ENCODE measurements at regions not wholly inside any gene's neighbourhood (a gene's known extent, or its start where the extent isn't known, plus 50 kb on each side); places are given as distances from the start of the nearest gene placed in this dataset.

DNA sequence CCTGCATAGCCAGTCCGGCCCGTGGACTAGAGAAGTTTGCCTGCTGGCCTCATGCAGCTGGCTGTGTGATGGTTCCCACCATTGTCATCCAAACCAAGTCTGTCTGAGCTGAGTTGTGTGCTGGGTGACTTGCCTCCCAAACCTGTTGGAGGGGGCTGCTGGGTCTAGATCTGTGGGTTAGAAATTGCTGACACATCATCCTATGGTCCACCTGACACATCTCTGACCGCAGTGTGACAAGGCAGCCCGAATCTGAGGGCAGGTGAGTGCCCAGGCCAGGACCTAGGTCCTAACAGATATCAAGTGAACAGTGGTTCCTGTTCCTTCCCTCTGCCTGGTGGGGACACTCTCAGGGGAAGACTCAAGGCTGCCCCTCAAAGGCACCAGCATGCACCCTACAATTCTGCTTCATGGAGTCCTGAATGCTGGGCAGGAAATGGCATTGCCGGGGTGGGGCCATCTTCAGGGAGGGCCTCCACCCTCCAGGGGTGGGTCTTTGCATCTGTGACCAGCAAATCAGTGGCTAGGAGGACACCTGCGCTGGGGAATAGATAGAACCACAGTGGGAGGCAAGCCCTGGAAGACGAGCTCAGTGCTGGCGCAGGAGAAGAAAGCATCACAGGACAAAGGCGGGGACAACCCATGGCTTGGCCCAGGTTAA is 117.9 kb upstream of the ID2 start:
- peaks cover 2% of the 10 kb centered on the region; the same call in 1 of the 2 replicates for H3K9me3 ChIP-seq (replicated peaks)
- no peaks in the 10 kb centered on the region for H3K27me3 ChIP-seq (replicated peaks)
- no peaks in the 10 kb centered on the region for H3K36me3 ChIP-seq
- DNase-seq (ENCODE audit: low read depth in 1 of 2, low spot score in 2 of 2): no peak
- no peaks in the 10 kb centered on the region for H3K4me1 ChIP-seq (replicated peaks)
- H3K27ac ChIP-seq: no peak overlapping the region
- no peak overlapping the region for H3K4me3 ChIP-seq

DNA sequence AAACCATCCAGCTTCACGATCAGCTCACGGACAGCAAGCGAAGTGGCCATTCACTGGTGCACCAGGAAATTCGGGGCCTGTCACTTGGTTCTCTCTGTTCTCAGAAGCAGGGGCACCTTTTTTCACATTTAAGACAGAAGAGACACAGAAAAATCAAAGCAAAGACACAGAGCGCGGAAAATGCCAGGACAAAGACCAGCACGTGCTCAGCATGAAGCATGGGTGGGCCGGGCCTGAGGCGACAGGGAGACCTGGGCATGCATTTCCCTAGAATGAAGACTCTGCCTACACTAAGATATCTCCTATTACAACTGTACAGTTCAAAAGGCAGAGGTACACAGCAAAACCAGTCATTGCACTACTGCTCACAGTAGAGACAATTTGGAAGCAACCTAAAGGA is 117.4 kb upstream of the ID2 start:
- Histone ChIP-seq H3K4me1 (replicated peaks) (no peaks in the 10 kb centered on the region), H3K4me3 (no peak overlapping the region), H3K27ac (no peak overlapping the region), H3K27me3 (replicated peaks) (no peaks in the 10 kb centered on the region), H3K9me3 (replicated peaks) (no peaks in the 10 kb centered on the region; the same call in 1 of the 2 replicates), H3K36me3 (no peaks in the 10 kb centered on the region)
- DNase-seq (ENCODE audit: low read depth in 1 of 2, low spot score in 2 of 2): no peak

DNA sequence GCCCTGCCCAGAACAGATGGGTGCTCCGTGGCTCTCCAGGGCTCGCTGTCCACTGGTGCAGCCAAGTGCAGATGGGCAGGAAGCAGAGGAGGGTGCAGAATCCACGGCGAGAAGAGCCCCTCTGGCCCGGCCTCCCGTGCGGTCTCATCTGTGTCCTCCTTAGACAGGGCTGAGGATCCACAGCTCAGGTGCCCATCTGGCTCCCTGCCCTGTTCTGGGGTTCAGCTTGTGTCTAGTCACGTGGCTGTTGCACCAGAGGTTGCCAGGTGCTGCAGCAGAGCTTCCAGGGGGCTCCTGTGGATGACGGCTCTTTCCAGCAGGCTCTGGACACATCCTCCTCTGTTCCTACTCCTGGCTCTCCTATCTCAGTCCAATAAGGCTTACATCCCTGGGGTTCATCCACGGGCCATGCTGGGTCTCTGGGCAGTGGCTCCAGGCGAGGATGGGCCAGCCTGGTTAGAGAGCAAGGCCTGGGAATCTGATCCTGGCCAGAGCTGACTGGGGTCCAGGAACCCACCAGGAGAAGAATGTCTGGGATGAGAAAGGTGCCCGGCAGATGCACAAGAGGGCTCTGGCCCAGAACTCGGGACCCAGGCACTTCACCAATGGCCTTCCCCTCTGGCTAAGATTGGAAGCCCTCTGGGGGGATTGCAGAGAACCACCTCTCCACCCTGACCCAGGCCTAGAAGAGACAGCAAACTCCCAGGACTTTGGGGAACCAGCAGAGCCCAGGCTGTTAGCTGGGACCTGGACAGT is 116.3 kb upstream of the ID2 start:
- H3K27ac ChIP-seq: no peak overlapping the region
- no peaks in the 10 kb centered on the region for H3K36me3 ChIP-seq
- no peak overlapping the region for H3K4me3 ChIP-seq
- H3K27me3 ChIP-seq (replicated peaks): no peaks in the 10 kb centered on the region
- no peak for DNase-seq (ENCODE audit: low read depth in 1 of 2, low spot score in 2 of 2)
- no peaks in the 10 kb centered on the region; the same call in 1 of the 2 replicates for H3K9me3 ChIP-seq (replicated peaks)
- H3K4me1 ChIP-seq (replicated peaks): no peaks in the 10 kb centered on the region

DNA sequence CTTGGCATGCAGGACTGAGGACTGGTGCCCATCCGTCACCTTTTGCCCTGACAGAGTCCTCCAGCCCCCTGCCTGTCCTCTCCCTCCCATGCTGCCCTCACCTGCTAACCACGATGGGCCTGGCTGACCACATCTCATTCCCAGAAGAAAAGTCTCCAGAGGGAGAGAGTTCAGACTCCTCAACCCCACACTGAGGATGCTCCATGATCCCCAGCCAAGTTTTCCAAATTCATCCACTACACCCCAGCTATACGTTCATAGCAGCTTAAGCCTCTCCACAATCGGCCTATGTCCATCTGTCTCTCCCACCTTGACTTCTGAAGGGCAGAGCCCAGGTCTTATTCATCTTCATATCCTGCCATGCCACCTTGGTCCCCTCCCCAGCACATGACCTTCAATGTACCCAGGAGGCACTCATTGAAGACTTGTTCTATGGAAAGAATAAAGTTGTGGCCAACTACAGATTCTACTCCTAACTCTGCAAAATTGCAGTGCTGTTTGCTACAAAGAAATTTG is 115.6 kb upstream of the ID2 start:
- H3K9me3 ChIP-seq (replicated peaks): no peaks in the 10 kb centered on the region; the same call in 1 of the 2 replicates
- H3K36me3 ChIP-seq: no peaks in the 10 kb centered on the region
- no peak for DNase-seq (ENCODE audit: low read depth in 1 of 2, low spot score in 2 of 2)
- H3K27ac ChIP-seq: no peak overlapping the region
- H3K4me3 ChIP-seq: no peak overlapping the region
- H3K4me1 ChIP-seq (replicated peaks): no peaks in the 10 kb centered on the region
- no peaks in the 10 kb centered on the region for H3K27me3 ChIP-seq (replicated peaks)

DNA sequence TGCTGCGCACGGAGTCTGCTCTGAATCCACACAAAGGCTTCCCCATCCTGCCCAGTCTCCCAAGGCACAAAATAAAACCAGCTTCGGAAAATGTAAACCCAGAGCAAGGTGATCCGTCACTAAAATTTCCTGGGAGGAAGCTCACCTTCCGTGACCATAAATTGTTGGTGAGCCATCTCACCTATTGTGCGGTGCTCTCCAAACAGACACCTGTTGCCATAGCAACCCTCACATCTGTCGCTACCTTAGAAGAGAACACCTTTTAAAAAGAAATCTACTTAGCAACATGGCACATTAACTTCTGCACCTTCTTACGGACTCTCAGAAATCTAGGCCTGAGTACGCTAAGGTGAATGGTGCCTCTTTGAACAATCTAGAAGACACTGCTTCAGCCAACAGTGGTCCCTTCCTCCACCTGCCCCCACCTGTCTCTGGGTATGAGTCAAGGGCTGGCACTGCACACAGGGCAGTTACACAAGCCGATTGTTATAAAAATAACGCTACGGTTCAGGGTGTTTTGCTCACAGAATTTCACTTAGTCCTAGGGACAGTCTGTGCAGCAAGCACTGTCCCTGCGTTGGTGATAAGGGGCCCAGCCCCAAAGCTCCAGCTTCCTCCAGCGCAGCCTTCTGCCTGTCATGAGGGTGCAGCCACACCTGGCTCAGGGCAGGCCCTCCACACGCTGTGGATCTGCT is 114.9 kb upstream of the ID2 start:
- DNase-seq (ENCODE audit: low read depth in 1 of 2, low spot score in 2 of 2): no peak
- H3K9me3 ChIP-seq (replicated peaks): no peaks in the 10 kb centered on the region; the same call in 1 of the 2 replicates
- no peak overlapping the region for H3K4me3 ChIP-seq
- no peak overlapping the region for H3K27ac ChIP-seq
- H3K36me3 ChIP-seq: no peaks in the 10 kb centered on the region
- H3K27me3 ChIP-seq (replicated peaks): no peaks in the 10 kb centered on the region
- H3K4me1 ChIP-seq (replicated peaks): no peaks in the 10 kb centered on the region

DNA sequence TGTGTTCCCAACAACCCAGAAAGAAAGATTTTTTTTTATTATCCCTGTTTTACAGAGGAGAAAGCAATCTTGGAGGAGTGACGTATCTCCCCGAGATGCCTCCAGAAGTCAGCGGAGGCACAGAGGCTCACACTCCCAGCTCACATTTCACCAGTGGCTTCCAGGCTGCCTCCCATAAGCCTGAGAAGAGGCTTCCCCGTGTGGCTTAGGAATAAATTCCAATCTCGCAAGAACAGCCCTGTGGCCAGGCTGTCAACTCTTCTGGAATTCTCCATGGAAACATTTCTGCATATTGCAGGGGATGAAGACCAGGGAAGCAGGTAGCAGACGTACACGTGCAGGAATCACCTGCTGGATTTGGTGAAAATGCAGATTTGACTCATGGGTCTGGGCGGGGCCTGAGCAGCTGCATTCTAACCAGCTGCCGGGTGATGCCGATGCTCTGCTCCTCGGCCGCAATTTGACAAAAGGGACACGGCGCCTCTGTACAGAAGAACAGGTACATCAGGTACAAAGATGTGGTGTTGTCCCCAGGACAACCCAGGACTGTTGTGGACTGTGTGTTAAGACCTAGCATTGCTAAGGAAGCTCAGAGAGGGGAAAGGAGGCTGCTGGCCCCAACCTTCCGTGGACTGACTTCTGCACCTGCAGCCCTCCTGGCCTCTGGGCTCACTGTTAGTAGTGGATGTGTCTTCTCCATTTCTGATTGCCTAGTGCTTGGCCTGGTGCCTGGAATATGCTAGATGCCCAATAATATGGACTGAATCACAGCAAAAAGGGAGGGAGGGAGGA is 114.2 kb upstream of the ID2 start:
- Histone ChIP-seq H3K4me3 (no peak overlapping the region), H3K36me3 (no peaks in the 10 kb centered on the region)
- DNase-seq (ENCODE audit: low read depth in 1 of 2, low spot score in 2 of 2): peak in 1 of 2 experiments; percentile 21

DNA sequence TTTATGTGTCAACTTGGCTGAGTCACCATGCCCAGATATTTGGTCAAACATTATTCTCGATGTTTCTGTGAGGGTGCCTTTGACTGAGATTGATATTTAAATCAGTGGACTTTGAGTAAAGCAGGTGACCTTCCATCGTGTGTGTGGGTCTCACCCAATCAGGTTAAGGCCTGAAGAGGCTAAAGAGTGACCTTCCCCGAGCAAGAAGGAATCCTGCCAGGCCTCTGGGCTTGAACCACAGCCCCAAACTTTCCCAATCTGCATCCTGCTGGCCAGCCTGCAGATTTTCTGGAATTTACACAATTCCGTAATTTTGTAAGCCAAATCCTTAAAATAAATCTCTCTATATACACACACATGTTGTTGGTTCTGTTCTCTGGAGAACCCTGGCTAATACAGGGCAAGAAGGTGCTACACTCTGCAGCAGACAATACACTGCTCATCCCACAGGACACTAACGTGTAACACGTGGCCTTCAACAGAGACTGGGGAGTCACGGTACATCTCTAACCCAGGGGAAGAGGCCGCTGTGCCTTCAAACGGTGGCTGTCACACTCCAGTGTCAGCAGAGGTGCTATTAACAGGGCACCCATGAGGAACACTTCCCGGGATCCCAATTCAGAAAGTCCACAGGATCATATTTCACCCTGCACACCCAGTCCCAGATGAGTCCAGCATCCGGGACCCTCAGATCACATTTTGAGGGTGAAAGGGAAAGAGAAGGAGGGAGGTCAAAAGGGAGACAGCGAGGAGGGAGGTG is 113.1 kb upstream of the ID2 start:
- DNase-seq (ENCODE audit: low read depth in 1 of 2, low spot score in 2 of 2): peak in 1 of 2 experiments; percentile 22
- Histone ChIP-seq H3K27ac (no peak overlapping the region), H3K27me3 (replicated peaks) (no peaks in the 10 kb centered on the region), H3K9me3 (replicated peaks) (no peaks in the 10 kb centered on the region), H3K4me1 (replicated peaks) (no peaks in the 10 kb centered on the region), H3K36me3 (no peaks in the 10 kb centered on the region), H3K4me3 (no peak overlapping the region)

More for the DNA sequence above, 114.2 kb upstream of the ID2 start:
- Histone ChIP-seq H3K27ac (no peak overlapping the region), H3K9me3 (replicated peaks) (no peaks in the 10 kb centered on the region), H3K27me3 (replicated peaks) (no peaks in the 10 kb centered on the region), H3K4me1 (replicated peaks) (no peaks in the 10 kb centered on the region)

DNA sequence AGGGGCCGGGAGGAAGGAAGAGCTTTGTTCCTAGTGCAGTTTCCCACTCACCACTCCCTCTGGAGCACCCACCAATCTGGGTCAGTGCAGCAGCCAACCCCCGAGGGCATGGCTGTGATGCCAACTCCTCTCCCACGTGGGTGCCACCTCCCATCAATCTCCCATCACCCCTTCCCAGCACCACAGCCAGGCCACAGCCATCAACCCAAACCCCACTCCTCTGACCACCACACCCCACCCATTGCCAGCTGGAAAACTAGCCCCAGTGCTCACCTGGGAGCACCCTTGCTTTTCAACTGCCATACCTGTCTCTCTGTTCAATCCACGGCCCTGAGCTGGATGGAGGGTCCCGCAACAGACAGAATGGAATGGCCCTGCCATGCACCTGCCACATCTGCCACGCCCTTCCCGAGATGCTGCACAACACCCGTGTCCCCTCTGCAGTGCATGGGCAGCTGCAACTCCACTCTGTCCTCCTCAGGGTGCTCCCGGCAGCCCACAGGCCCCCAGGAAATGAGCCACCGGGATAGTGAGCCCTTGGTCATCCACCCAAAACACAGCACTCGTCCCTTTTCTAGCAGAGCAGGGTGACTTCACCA is 112.4 kb upstream of the ID2 start:
- Histone ChIP-seq H3K27me3 (replicated peaks) (no peaks in the 10 kb centered on the region), H3K4me1 (replicated peaks) (peaks cover 3% of the 10 kb centered on the region), H3K4me3 (no peak overlapping the region), H3K9me3 (replicated peaks) (no peaks in the 10 kb centered on the region), H3K27ac (no peak overlapping the region), H3K36me3 (no peaks in the 10 kb centered on the region)
- DNase-seq (ENCODE audit: low read depth in 1 of 2, low spot score in 2 of 2): peak in 1 of 2 experiments; percentile 31

DNA sequence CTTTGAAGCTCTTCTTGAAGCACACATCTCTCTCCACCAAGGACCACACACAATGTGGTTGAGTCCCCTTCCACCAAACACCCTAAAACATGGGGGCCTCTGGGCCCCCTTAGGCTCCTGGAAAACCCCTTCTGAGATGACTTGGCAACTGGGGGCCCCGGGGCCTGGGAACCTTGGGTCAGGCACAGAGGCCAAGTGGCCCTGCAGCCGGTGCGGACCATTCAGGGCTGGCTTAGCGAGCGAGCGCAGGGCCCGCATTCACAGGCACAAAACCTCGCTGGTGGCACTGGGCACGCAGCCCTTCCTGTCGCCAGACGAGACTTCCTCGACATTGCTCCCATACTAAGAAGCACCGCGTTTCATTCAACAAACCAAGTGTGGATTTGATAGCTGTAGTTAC is 111.2 kb upstream of the ID2 start:
- Histone ChIP-seq H3K27ac (no peak overlapping the region), H3K4me1 (replicated peaks) (peaks cover 12% of the 10 kb centered on the region), H3K27me3 (replicated peaks) (no peaks in the 10 kb centered on the region), H3K9me3 (replicated peaks) (no peaks in the 10 kb centered on the region), H3K36me3 (no peaks in the 10 kb centered on the region), H3K4me3 (no peak overlapping the region)
- DNase-seq (ENCODE audit: low read depth in 1 of 2, low spot score in 2 of 2): peak in 1 of 2 experiments; percentile 24

DNA sequence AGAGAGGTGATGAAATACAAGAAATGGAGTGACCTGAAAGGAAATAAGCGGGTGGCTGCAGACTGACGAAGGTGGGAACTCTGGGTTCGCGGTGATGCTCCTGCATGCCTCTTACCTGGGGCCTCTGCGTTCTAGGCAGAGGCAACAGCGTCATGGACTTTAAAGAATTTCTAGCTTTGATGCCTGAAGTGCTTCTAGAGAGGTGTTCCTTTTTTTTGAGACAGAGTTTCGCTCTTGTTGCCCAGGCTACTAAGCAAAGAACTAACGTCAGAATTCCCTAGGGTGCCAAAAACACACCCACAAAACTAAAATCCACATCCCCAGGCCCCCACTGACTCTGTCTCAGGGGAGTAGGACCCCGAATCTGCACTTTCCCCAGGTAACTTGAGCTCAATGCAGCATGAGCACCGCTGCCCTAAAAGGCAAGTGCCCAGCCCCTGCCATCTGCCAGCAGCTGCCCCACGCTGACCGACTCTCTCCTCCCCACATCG is 110.5 kb upstream of the ID2 start:
- Histone ChIP-seq H3K27ac (no peak overlapping the region), H3K36me3 (no peaks in the 10 kb centered on the region; the same call in 1 of the 2 replicates), H3K27me3 (replicated peaks) (no peaks in the 10 kb centered on the region), H3K9me3 (replicated peaks) (no peaks in the 10 kb centered on the region), H3K4me1 (replicated peaks) (peaks cover 18% of the 10 kb centered on the region), H3K4me3 (no peak overlapping the region)
- peak in 1 of 2 experiments; percentile 36 for DNase-seq (ENCODE audit: low read depth in 1 of 2, low spot score in 2 of 2)

DNA sequence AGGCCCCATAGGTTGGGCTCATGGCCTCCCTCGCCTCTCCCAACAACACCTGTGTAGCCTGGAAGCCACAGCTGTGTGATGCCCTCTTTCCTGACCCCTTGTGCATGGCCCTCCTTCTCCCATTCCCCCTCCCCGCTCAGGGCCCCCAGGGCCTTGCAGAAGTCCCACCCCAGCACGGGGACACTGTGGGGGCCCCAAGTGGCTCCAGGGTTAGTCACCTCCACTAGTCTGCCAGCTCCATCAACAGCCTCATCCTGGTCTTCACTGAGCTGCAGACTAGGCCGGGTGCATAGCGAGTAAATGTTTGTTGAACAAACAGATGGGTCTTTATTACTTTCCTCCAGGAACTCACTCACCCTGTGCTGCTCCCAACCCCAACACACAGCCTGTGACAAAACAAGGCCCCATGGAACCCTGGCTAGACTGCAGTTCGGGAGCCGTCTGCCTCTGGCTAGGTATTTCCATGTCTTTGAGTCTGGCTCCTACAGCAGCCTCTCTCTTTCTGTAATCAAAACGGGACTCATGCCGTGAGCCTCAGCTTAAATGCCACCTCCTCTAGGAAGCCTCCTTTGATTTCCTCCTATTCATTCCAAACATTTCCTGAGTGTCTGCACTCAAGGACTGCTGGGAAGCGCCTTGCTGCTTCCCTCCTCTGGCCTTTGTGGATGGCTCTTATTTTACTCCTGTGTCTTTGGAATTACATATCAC is 109.9 kb upstream of the ID2 start:
- Histone ChIP-seq H3K9me3 (replicated peaks) (no peaks in the 10 kb centered on the region), H3K4me3 (no peak overlapping the region), H3K27ac (no peak overlapping the region), H3K36me3 (no peaks in the 10 kb centered on the region; the same call in 1 of the 2 replicates), H3K27me3 (replicated peaks) (no peaks in the 10 kb centered on the region), H3K4me1 (replicated peaks) (peaks cover 24% of the 10 kb centered on the region)
- no peak for DNase-seq (ENCODE audit: low read depth in 1 of 2, low spot score in 2 of 2)

DNA sequence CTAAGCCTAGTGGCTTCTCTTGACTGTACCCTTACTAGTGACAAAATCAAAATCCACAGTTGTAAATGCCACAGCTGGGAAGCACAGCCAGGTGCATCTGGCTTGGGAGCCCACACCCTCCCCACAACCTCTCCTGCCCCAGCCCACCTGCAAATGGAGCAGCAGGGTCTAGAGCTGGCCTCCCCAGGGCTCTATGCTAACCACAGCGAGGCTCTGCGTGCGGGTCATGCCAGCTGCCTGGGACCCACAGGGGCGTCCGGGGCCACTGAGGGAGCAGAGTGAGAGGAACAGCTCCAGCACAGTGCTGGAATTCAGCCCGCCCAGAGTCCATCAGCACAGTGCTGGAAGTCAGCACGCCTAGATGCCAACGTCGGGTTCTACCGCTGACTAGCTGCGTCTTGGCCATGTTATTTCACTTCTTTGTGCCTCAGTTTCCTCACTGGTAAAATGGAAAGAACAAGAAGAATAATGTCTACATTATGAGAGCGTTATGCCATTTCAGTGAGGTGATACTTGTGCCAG is 109.1 kb upstream of the ID2 start:
- no peaks in the 10 kb centered on the region for H3K9me3 ChIP-seq (replicated peaks)
- H3K36me3 ChIP-seq: no peaks in the 10 kb centered on the region; the same call in 1 of the 2 replicates
- no peak overlapping the region for H3K27ac ChIP-seq
- H3K4me1 ChIP-seq (replicated peaks): peaks cover 31% of the 10 kb centered on the region
- no peak overlapping the region for H3K4me3 ChIP-seq
- H3K27me3 ChIP-seq (replicated peaks): no peaks in the 10 kb centered on the region
- peak in 1 of 2 experiments; percentile 37 for DNase-seq (ENCODE audit: low read depth in 1 of 2, low spot score in 2 of 2)

All from SJSA1 (cell line).